Activated CD4-positive, alpha-beta memory T cell treated with anti-CD3 and anti-CD28 coated beads, Interleukin-2, amount 10 ng/mL, durations not matched to agents 7 days and 5 days (primary cell): ENCODE measurements at regions not wholly inside any gene's neighbourhood (a gene's known extent, or its start where the extent isn't known, plus 50 kb on each side); places are given as distances from the start of the nearest gene placed in this dataset.
"Not testable (repeated sequence)": the region's sequence is repeated elsewhere in the genome, so short reads cannot be mapped to it uniquely, and the experiment has no call there.

Experiments used
- CTCF ChIA-PET: fragments of 350-600 bp; sonication (Branson Sonifier 250); formaldehyde crosslinking; loops from one replicate; lab custom pipeline; 2021; ENCODE audit warnings: antibody characterized with exemption, inconsistent platforms; lab: Charles Lee
- POLR2A ChIA-PET: fragments of 350-600 bp; sonication (Branson Sonifier 250); formaldehyde crosslinking; loops from one replicate; lab custom pipeline; 2021; ENCODE audit warnings: antibody characterized with exemption; lab: Charles Lee
- DNase-seq: peaks from one replicate; pipeline ENCODE4 v3.0.0-alpha.2; 2020
- H3K27ac Mint-ChIP-seq: one replicate; pipeline ENCODE4 v1.8.0; 2021; ENCODE audit warnings: mild to moderate bottlenecking, mixed read lengths
- H3K27me3 Mint-ChIP-seq: one replicate; pipeline ENCODE4 v1.8.0; 2021; ENCODE audit warnings: mixed read lengths
- H3K36me3 Mint-ChIP-seq: one replicate; pipeline ENCODE4 v1.8.0; 2021; ENCODE audit warnings: low read depth, mixed read lengths
- H3K4me1 Mint-ChIP-seq: one replicate; pipeline ENCODE4 v1.8.0; 2021; ENCODE audit warnings: mixed read lengths
- H3K4me3 Mint-ChIP-seq: one replicate; pipeline ENCODE4 v1.8.0; 2021; ENCODE audit warnings: mild to moderate bottlenecking, mixed read lengths
- H3K9me3 Mint-ChIP-seq: one replicate; pipeline ENCODE4 v1.8.0; 2021; ENCODE audit warnings: mixed read lengths

- Mint-ChIP-seq H3K27ac (no peak overlapping the region), H3K4me3 (no peak overlapping the region), H3K36me3 (no peaks in the 10 kb centered on the region), H3K9me3 (no peaks in the 10 kb centered on the region), H3K27me3 (peaks cover 13% of the 10 kb centered on the region), H3K4me1 (peaks cover 32% of the 10 kb centered on the region)
- ChIA-PET CTCF (no interaction called here), POLR2A (no interaction called here)
- DNase-seq, result no peak
Measured at GRCh38 chr5:96538808-96539250, 105.8 kb upstream of the PCSK1 start.

DNA sequence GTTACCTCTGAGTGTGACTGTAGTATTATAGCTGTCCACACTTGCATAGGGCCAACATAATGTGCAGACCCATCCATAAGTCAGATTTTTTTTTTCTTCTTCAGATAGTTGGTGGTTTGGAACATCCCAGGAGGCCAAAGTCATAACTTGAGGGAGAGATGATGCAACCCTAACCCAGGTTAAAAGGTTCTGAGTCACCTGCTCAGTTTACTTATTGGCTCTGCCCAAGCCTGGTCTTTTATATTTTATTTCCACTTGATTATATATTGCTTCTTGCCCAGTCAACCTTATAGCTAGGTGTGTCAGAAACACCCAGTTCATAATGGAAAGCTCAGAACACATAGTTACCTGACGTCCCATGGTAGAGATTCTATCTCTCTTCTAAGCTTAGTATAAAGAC is 113.1 kb upstream of the PCSK1 start:
- Mint-ChIP-seq H3K4me3 (no peak overlapping the region), H3K36me3 (no peaks in the 10 kb centered on the region), H3K27me3 (peaks cover 16% of the 10 kb centered on the region), H3K27ac (no peak overlapping the region), H3K4me1 (no peaks in the 10 kb centered on the region), H3K9me3 (no peaks in the 10 kb centered on the region)
- POLR2A ChIA-PET, result no interaction called here
- CTCF ChIA-PET, result no interaction called here
- no peak for DNase-seq

DNA sequence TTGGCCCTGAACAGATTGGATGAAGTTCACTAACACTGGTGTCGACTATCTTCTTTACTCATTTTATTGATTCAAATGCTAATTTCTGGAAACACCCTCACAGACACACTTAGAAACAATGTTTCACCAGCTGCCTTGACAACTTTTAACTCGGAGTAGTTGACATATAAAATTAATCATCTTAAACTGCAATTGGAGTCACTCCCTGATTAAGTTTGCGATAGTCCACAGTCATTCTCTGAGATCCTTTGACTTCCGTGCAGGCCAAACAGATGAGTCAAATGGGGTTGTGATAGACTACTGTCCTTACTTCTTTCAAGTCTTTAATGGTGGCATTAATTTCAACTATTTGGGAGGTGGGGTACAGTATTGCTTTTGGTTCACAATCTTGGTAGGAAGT is 114.4 kb upstream of the PCSK1 start:
- Mint-ChIP-seq H3K27me3 (peaks cover 22% of the 10 kb centered on the region), H3K27ac (no peak overlapping the region), H3K36me3 (no peaks in the 10 kb centered on the region), H3K9me3 (no peaks in the 10 kb centered on the region), H3K4me1 (no peaks in the 10 kb centered on the region), H3K4me3 (no peak overlapping the region)
- ChIA-PET CTCF (interaction anchor here (0.9 to 1.4 kb wide), 3 partner anchors 54 to 202 kb away, joined by 3 read pairs; no protein-coding TSS in a partner anchor), POLR2A (no interaction called here)
- DNase-seq, result no peak

- no peaks in the 10 kb centered on the region for H3K4me1 Mint-ChIP-seq
- ChIA-PET CTCF (interaction anchor here (1.4 kb wide), 1 partner anchor 53 kb away, joined by 3 read pairs; no protein-coding TSS in a partner anchor), POLR2A (no interaction called here)
- peaks cover 24% of the 10 kb centered on the region for H3K27me3 Mint-ChIP-seq
- no peaks in the 10 kb centered on the region for H3K9me3 Mint-ChIP-seq
- H3K36me3 Mint-ChIP-seq, result no peaks in the 10 kb centered on the region
- H3K4me3 Mint-ChIP-seq, result no peak overlapping the region
- DNase-seq, result no peak
- H3K27ac Mint-ChIP-seq, result no peak overlapping the region
Measured at GRCh38 chr5:96548905-96549304, 113.3 kb upstream of the CAST start.

DNA sequence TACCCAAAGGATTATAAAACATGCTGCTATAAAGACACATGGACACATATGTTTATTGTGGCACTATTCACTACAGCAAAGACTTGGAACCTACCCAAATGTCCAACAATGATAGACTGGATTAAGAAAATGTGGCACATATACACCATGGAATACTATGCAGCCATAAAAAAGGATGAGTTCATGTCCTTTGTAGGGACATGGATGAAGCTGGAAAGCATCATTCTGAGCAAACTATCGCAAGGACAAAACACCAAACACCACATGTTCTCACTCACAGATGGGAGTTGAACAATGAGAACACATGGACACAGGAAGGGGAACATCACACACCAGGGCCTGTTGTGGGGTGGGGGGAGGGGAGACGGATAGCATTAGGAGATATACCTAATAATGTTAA is 101.3 kb upstream of the CAST start:
- H3K36me3 Mint-ChIP-seq, H3K9me3 Mint-ChIP-seq, H3K4me3 Mint-ChIP-seq, POLR2A ChIA-PET, H3K27ac Mint-ChIP-seq, DNase-seq, CTCF ChIA-PET, H3K4me1 Mint-ChIP-seq: not testable (repeated sequence)
- H3K27me3 Mint-ChIP-seq, result peaks cover 12% of the 10 kb centered on the region

GRCh38 chr5:96562614-96563013 is 99.6 kb upstream of the CAST start:
- ChIA-PET CTCF (no interaction called here), POLR2A (no interaction called here)
- no peaks in the 10 kb centered on the region for H3K36me3 Mint-ChIP-seq
- H3K4me3 Mint-ChIP-seq, result no peak overlapping the region
- peaks cover 6% of the 10 kb centered on the region for H3K27me3 Mint-ChIP-seq
- peaks cover 2% of the 10 kb centered on the region for H3K9me3 Mint-ChIP-seq
- H3K27ac Mint-ChIP-seq, result no peak overlapping the region
- no peak for DNase-seq
- H3K4me1 Mint-ChIP-seq, result peaks cover 17% of the 10 kb centered on the region

GRCh38 chr5:96563816-96564215 is 98.4 kb upstream of the CAST start:
- no peak for DNase-seq
- Mint-ChIP-seq H3K27me3 (no peaks in the 10 kb centered on the region), H3K4me3 (no peak overlapping the region), H3K4me1 (peaks cover 17% of the 10 kb centered on the region), H3K36me3 (no peaks in the 10 kb centered on the region), H3K27ac (no peak overlapping the region), H3K9me3 (peaks cover 2% of the 10 kb centered on the region)
- CTCF ChIA-PET, result interaction anchor here (1.4 kb wide), 1 partner anchor 36 kb away, joined by 3 read pairs; no protein-coding TSS in a partner anchor
- POLR2A ChIA-PET, result no interaction called here

DNA sequence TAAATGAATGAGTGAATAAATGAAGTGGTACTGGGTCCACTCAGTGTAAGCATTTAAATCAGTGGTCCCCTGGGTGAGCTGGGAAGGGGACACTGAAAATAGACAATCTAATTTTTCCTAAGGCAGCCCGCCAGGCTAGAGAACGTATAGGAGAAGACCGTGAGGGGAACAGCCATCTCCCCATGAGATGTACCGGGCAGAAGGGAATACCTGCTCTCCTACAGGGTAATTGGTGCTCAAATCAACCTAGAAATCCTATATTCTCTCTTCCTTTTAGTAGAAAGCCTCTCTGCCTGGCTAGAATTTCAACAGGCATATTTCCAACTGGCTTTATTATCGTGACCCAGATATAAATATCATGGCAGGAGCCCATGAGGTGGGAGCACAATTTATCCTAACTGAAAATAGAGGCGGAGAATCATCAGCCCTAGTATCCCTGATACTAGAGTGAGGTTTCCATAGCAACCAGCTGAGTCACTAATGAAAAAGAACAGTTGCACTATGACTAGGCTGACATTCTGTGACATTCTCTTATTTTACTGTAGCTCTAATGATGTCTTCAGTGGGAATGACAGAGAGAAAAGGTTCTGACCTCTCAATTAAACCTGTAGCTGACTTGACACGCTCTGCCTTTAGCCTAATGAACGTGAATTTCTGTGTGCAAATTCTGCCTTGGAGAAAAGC is 96.5 kb upstream of the CAST start:
- H3K27me3 Mint-ChIP-seq, result no peaks in the 10 kb centered on the region
- no peak overlapping the region for H3K4me3 Mint-ChIP-seq
- no peak for DNase-seq
- ChIA-PET CTCF (no interaction called here), POLR2A (interaction anchor here (1.1 kb wide), 1 partner anchor 29 kb away, joined by 3 read pairs; no protein-coding TSS in a partner anchor)
- H3K4me1 Mint-ChIP-seq, result peaks cover 17% of the 10 kb centered on the region
- no peak overlapping the region for H3K27ac Mint-ChIP-seq
- no peaks in the 10 kb centered on the region for H3K36me3 Mint-ChIP-seq
- H3K9me3 Mint-ChIP-seq, result peaks cover 2% of the 10 kb centered on the region

GRCh38 chr5:96566833-96567587 is 95.2 kb upstream of the CAST start:
- Mint-ChIP-seq H3K9me3 (no peaks in the 10 kb centered on the region), H3K4me3 (no peak overlapping the region), H3K27ac (no peak overlapping the region), H3K27me3 (peaks cover 2% of the 10 kb centered on the region), H3K4me1 (peaks cover 17% of the 10 kb centered on the region), H3K36me3 (no peaks in the 10 kb centered on the region)
- POLR2A ChIA-PET, result no interaction called here
- no peak for DNase-seq
- CTCF ChIA-PET, result interaction anchor here (0.6 kb wide), 1 partner anchor 247 kb away, joined by 4 read pairs; no protein-coding TSS in a partner anchor

GRCh38 chr5:96569332-96569731 is 92.8 kb upstream of the CAST start:
- CTCF ChIA-PET, result no interaction called here
- no peak overlapping the region for H3K27ac Mint-ChIP-seq
- no peak overlapping the region for H3K4me3 Mint-ChIP-seq
- no peaks in the 10 kb centered on the region for H3K36me3 Mint-ChIP-seq
- H3K4me1 Mint-ChIP-seq, result peaks cover 24% of the 10 kb centered on the region
- peaks cover 5% of the 10 kb centered on the region for H3K27me3 Mint-ChIP-seq
- POLR2A ChIA-PET, result no interaction called here
- DNase-seq, result no peak
- H3K9me3 Mint-ChIP-seq, result no peaks in the 10 kb centered on the region

DNA sequence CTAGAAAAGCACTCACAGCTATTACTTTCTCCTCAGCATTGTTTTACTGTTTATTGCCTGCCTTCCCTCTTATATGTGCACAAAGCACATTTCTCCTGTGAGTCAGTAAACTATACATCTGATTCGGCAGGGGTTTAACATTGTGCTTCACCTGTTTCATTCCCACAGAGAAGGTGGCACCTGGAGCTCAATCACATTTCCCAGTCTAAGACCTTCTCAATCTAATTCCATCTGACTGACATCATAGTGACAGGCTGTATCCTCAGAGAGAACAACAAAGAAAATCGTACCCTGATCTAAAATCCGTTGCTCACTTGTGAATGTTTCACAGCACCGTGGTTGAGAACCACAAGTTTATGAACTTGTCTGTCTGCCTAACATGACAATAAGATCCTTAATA is 92.4 kb upstream of the CAST start:
- ChIA-PET CTCF (interaction anchor here (0.7 kb wide), 1 partner anchor 1262 kb away, joined by 3 read pairs; no protein-coding TSS in a partner anchor), POLR2A (no interaction called here)
- H3K4me3 Mint-ChIP-seq, result no peak overlapping the region
- no peaks in the 10 kb centered on the region for H3K9me3 Mint-ChIP-seq
- H3K27me3 Mint-ChIP-seq, result peaks cover 5% of the 10 kb centered on the region
- no peak for DNase-seq
- no peaks in the 10 kb centered on the region for H3K36me3 Mint-ChIP-seq
- no peak overlapping the region for H3K27ac Mint-ChIP-seq
- peaks cover 24% of the 10 kb centered on the region for H3K4me1 Mint-ChIP-seq

GRCh38 chr5:96572864-96573512 is 89.2 kb upstream of the CAST start:
- H3K27ac Mint-ChIP-seq, result no peak overlapping the region
- no peak overlapping the region for H3K4me3 Mint-ChIP-seq
- peaks cover 7% of the 10 kb centered on the region for H3K4me1 Mint-ChIP-seq
- no peak for DNase-seq
- H3K36me3 Mint-ChIP-seq, result no peaks in the 10 kb centered on the region
- no peaks in the 10 kb centered on the region for H3K9me3 Mint-ChIP-seq
- peaks cover 10% of the 10 kb centered on the region for H3K27me3 Mint-ChIP-seq
- ChIA-PET POLR2A (interaction anchor here (0.6 kb wide), 1 partner anchor 765 kb away, joined by 3 read pairs; no protein-coding TSS in a partner anchor), CTCF (no interaction called here)

DNA sequence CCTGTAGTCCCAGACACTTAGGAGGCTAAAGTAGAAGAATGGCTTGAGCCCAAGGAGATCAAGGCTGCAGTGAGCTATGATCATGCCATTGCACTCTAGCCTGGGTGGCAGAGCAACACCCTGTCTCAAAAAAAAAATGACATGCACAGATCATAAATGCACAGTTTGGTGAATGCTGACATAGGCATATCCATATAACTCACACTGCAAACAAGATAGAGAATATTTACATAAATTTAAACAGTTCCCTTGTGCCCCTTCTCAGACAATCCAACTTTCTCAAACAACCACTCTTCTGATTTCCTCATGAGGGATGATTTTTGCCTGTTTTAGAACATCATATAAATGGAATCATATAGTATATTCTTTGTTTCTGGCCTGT is 88.7 kb upstream of the CAST start:
- no peaks in the 10 kb centered on the region for H3K36me3 Mint-ChIP-seq
- POLR2A ChIA-PET, result no interaction called here
- CTCF ChIA-PET, result no interaction called here
- H3K27me3 Mint-ChIP-seq, result peaks cover 11% of the 10 kb centered on the region
- H3K4me3 Mint-ChIP-seq, result no peak overlapping the region
- no peak overlapping the region for H3K27ac Mint-ChIP-seq
- DNase-seq, result no peak
- H3K4me1 Mint-ChIP-seq, result peaks cover 7% of the 10 kb centered on the region
- H3K9me3 Mint-ChIP-seq, result no peaks in the 10 kb centered on the region
